Astrocyte of the spinal cord (primary cell): ENCODE measurements at regions not wholly inside any gene's neighbourhood (a gene's known extent, or its start where the extent isn't known, plus 50 kb on each side); places are given as distances from the start of the nearest gene placed in this dataset.

Experiments used
- DNase-seq: peaks from one replicate; pipeline ENCODE4 v3.0.0; 2011; ENCODE audit warnings: low read depth, low spot score
- H3K4me3 ChIP-seq: 2 replicates; pipeline ENCODE4 v1.5.1; 2011; ENCODE audit warnings: low read depth, mild to moderate bottlenecking, low read length, moderate library complexity
- in situ Hi-C: cut with HindIII; loops from 2 replicates; pipeline ENCODE4 v1.10.0; 2017; ENCODE audit warnings: low sequenced_read_pairs
- TF ChIP-seq, protein P1 (sequence below): IDR thresholded peaks from 2 replicates; pipeline ENCODE4 v1.5.1; 2012; ENCODE audit warnings: low read depth, mild to moderate bottlenecking, low read length, inconsistent platforms

DNA sequence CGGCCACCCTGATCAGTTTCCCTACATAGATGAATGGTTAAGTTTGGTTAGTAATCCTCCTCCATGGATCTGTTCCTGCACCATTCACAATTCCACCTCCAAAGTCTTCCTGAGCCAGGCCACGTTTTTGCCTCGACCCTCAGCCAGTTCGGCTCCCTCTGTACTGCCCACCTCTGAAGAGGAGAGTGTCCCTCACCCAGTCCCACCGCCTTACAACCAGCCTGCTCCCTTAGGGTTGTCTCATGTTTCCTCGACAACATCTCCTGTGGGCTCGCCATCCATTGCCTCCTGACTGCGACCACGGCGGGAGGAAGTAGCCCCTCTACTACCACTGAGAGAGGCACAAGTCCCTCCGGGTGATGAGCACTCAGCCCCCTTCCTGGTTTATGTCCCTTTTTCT, 338.0 kb upstream of the CNTNAP5 start:
- no peak overlapping the region for H3K4me3 ChIP-seq
- in situ Hi-C loops, result no loop called here
- TF ChIP-seq, protein P1, sequence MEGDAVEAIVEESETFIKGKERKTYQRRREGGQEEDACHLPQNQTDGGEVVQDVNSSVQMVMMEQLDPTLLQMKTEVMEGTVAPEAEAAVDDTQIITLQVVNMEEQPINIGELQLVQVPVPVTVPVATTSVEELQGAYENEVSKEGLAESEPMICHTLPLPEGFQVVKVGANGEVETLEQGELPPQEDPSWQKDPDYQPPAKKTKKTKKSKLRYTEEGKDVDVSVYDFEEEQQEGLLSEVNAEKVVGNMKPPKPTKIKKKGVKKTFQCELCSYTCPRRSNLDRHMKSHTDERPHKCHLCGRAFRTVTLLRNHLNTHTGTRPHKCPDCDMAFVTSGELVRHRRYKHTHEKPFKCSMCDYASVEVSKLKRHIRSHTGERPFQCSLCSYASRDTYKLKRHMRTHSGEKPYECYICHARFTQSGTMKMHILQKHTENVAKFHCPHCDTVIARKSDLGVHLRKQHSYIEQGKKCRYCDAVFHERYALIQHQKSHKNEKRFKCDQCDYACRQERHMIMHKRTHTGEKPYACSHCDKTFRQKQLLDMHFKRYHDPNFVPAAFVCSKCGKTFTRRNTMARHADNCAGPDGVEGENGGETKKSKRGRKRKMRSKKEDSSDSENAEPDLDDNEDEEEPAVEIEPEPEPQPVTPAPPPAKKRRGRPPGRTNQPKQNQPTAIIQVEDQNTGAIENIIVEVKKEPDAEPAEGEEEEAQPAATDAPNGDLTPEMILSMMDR, result no peak
- DNase-seq, result no peak

DNA sequence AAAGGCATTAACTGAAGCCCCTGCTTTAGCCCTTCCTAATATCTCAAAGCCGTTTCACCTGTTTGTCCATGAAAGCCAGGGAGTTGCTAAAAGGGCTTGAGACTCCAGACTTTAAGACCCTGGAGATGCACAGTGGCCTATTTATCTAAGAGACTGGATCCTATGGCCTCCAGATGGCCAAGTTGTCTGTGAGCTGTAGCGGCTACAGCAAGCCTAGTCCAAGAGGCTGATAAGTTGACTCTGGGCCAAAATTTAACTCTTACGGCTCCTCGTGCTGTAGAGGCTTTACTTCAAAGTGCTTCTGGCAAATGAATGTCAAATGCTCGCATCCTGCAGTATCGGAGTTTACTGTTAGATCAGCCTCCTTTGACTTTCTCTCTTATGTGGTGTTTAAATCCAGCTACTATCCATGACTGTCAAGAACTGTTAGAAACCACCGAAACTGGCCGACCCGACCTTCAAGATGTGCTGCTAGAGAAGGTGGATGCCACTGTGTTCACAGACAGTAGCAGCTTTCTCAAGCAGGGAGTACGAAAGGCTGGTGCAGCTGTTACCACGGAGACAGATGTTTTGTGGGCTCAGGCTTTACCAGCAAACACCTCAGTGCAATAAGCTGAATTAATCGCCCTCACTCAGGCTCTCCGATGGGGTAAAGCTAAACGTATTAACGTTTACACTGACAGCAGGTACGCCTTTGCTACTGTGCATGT, 336.7 kb upstream of the CNTNAP5 start:
- TF ChIP-seq, protein P1, result no peak
- no peak overlapping the region for H3K4me3 ChIP-seq
- no peak for DNase-seq
- in situ Hi-C loops, result no loop called here

- in situ Hi-C loops, result no loop called here
- no peak overlapping the region for H3K4me3 ChIP-seq
- DNase-seq, result no peak
- TF ChIP-seq, protein P1, result no peak
Measured at GRCh38 chr2:123692121-123692520, 333.0 kb upstream of the CNTNAP5 start.

DNA sequence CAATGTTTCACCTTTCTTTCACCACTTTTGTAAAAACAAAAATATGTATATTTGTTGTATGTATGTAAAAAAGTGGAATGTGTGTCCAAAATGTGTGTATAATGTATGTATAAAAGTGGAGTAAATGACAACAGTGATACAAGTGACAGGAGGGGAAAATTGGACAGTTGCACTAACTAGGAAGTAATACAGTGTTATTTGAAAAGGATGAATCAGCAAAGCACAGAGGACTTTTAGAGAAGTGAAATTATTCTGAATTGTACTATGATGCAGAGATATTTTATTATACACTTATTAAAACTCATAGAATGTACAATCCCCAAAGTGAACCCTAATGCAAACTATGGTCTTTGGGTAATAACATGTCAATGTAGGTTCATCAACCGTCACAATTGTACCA, 331.3 kb upstream of the CNTNAP5 start:
- in situ Hi-C loops, result no loop called here
- H3K4me3 ChIP-seq, result no peak overlapping the region
- no peak for DNase-seq
- TF ChIP-seq, protein P1, result no peak

DNA sequence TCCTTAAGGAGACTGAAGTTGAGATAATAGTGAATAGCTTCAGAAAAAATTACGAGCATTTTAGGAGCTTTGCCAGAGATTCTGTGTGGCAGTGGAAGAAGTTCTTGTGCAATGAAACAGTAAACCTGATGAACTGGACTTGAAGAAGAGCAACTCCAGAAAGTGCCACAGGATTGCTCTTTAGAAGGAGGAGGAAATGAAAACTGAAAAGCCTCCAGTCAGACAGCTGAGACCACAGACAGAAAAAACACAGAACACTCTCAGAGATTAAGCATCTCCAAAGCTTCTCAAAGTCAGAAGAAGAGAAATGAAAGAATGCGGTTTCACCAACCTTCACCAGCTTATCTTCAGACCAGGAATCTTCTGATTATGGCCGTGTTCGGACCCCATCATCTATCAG, 329.7 kb upstream of the CNTNAP5 start:
- in situ Hi-C loops, result no loop called here
- H3K4me3 ChIP-seq, result no peak overlapping the region
- DNase-seq, result no peak
- TF ChIP-seq, protein P1, result no peak

- TF ChIP-seq, protein P1, result no peak
- in situ Hi-C loops, result no loop called here
- no peak overlapping the region for H3K4me3 ChIP-seq
- no peak for DNase-seq
Measured at GRCh38 chr2:123696021-123696420, 329.1 kb upstream of the CNTNAP5 start.
